ENCODE measurements at regions not wholly inside any gene's neighbourhood (a gene's known extent, or its start where the extent isn't known, plus 50 kb on each side); places are given as distances from the start of the nearest gene placed in this dataset.

- DNase-seq = no peak
Measured at GRCh38 chr14:101362529-101363260, 198.6 kb upstream of the DIO3 start.

GRCh38 chr14:101363261-101363555 lies 198.1 kb upstream of the DIO3 start:
- no peak for DNase-seq

GRCh38 chr14:101363880-101364391 lies 197.4 kb upstream of the DIO3 start:
- no peak for DNase-seq

GRCh38 chr14:101364503-101365328 lies 196.6 kb upstream of the DIO3 start:
- DNase-seq = no peak

- DNase-seq = no peak
Measured at GRCh38 chr14:101365329-101366158, 195.8 kb upstream of the DIO3 start.

GRCh38 chr14:101367421-101368261 lies 193.7 kb upstream of the DIO3 start:
- no peak for DNase-seq

- no peak for DNase-seq
Measured at GRCh38 chr14:101368629-101369028, 192.7 kb upstream of the DIO3 start.

- no peak for DNase-seq
Measured at GRCh38 chr14:101369194-101369915, 191.9 kb upstream of the DIO3 start.

- DNase-seq = no peak
Measured at GRCh38 chr14:101369916-101370592, 191.2 kb upstream of the DIO3 start.

- DNase-seq = no peak
Measured at GRCh38 chr14:101370593-101371569, 190.4 kb upstream of the DIO3 start.

- no peak for DNase-seq
Measured at GRCh38 chr14:101371799-101372793, 189.2 kb upstream of the DIO3 start.

GRCh38 chr14:101372894-101373620 lies 188.2 kb upstream of the DIO3 start:
- DNase-seq = no peak

GRCh38 chr14:101373690-101374295 lies 187.5 kb upstream of the DIO3 start:
- no peak for DNase-seq

GRCh38 chr14:101374373-101375338 lies 186.6 kb upstream of the DIO3 start:
- no peak for DNase-seq

GRCh38 chr14:101377069-101377468 lies 184.2 kb upstream of the DIO3 start:
- DNase-seq = no peak

- no peak for DNase-seq
Measured at GRCh38 chr14:101379842-101380241, 181.5 kb upstream of the DIO3 start.

Data from CD4-positive, alpha-beta T cell treated with Interleukin-4 for 1 hour (primary cell).